CD8-positive, alpha-beta memory T cell (primary cell): ENCODE measurements at regions not wholly inside any gene's neighbourhood (a gene's known extent, or its start where the extent isn't known, plus 50 kb on each side); places are given as distances from the start of the nearest gene placed in this dataset.

ENCODE experiments used
- CTCF ChIA-PET: fragments of 350-600 bp; sonication (Branson Sonifier 250); formaldehyde crosslinking; loops from one replicate; lab custom pipeline; 2021; ENCODE audit warnings: antibody characterized with exemption; lab: Charles Lee
- POLR2A ChIA-PET: fragments of 350-600 bp; sonication (Branson Sonifier 250); formaldehyde crosslinking; loops from one replicate; lab custom pipeline; 2021; ENCODE audit warnings: antibody characterized with exemption; lab: Charles Lee
- DNase-seq, 5 donors: peaks; one replicate each; pipeline versions ENCODE4 v3.0.0 to v3.0.0-alpha.2; 2020 to 2022; ENCODE audit warnings: mixed read lengths in 1 of 5
- H3K27ac ChIP-seq: one replicate; pipeline ENCODE4 v1.7.0; 2013; ENCODE audit warnings: low read depth, mild to moderate bottlenecking, low read length, moderate library complexity
- H3K27me3 ChIP-seq: 2 replicates; pipeline ENCODE4 v1.7.0; 2013; ENCODE audit warnings: low read length, mild to moderate bottlenecking; ENCODE audit not compliant: insufficient read depth, poor library complexity, severe bottlenecking
- H3K36me3 ChIP-seq: 2 replicates; pipeline ENCODE4 v1.7.0; 2013; ENCODE audit warnings: mild to moderate bottlenecking, low read length, moderate library complexity; ENCODE audit not compliant: insufficient read depth
- H3K4me1 ChIP-seq: 2 replicates; pipeline ENCODE4 v1.7.0; 2013; ENCODE audit warnings: mild to moderate bottlenecking, low read length, moderate library complexity; ENCODE audit not compliant: insufficient read depth
- H3K4me3 ChIP-seq: 2 replicates; pipeline ENCODE4 v1.7.0; 2013; ENCODE audit warnings: mild to moderate bottlenecking, low read length
- H3K9me3 ChIP-seq: 2 replicates; pipeline ENCODE4 v1.7.0; 2013; ENCODE audit warnings: mild to moderate bottlenecking, low read length
- H3K27ac Mint-ChIP-seq, 8 donors: one replicate each; pipeline ENCODE4 v1.8.0; 2020 to 2021; ENCODE audit warnings: mixed read lengths in 8 of 8, mild to moderate bottlenecking in 6 of 8, inconsistent platforms in 3 of 8, moderate library complexity in 3 of 8
- H3K27me3 Mint-ChIP-seq, 2 donors: one replicate each; pipeline ENCODE4 v1.8.0; 2020 to 2021; ENCODE audit warnings: mixed read lengths in 2 of 2, mild to moderate bottlenecking in 1 of 2, moderate library complexity in 1 of 2
- H3K36me3 Mint-ChIP-seq, 3 donors: one replicate each; pipeline ENCODE4 v1.8.0; 2020 to 2021; ENCODE audit warnings: mixed read lengths in 3 of 3, inconsistent platforms in 1 of 3, mild to moderate bottlenecking in 1 of 3
- H3K4me1 Mint-ChIP-seq, 3 donors: one replicate each; pipeline ENCODE4 v1.8.0; 2020 to 2021; ENCODE audit warnings: mixed read lengths in 3 of 3, inconsistent platforms in 1 of 3, mild to moderate bottlenecking in 1 of 3
- H3K4me3 Mint-ChIP-seq, 7 donors: one replicate each; pipeline ENCODE4 v1.8.0; 2020 to 2021; ENCODE audit warnings: mixed read lengths in 7 of 7, mild to moderate bottlenecking in 6 of 7, moderate library complexity in 4 of 7, inconsistent platforms in 2 of 7
- H3K9me3 Mint-ChIP-seq, 5 donors: one replicate each; pipeline ENCODE4 v1.8.0; 2020 to 2022; ENCODE audit warnings: mixed read lengths in 5 of 5, mild to moderate bottlenecking in 3 of 5, moderate library complexity in 2 of 5, inconsistent platforms in 1 of 5

- Histone ChIP-seq H3K27me3 (no peaks in the 10 kb centered on the region), H3K27ac (no peak overlapping the region), H3K36me3 (no peaks in the 10 kb centered on the region), H3K4me3 (no peak overlapping the region), H3K9me3 (no peaks in the 10 kb centered on the region), H3K4me1 (no peaks in the 10 kb centered on the region)
- Mint-ChIP-seq H3K27me3 (peaks cover 16 to 33% of the 10 kb centered on the region in 2 donors), H3K36me3 (no peaks in the 10 kb centered on the region), H3K27ac (no peak overlapping the region), H3K9me3 (no peaks in the 10 kb centered on the region), H3K4me3 (no peak overlapping the region), H3K4me1 (peaks cover 3 to 4% (median 4%) of the 10 kb centered on the region in 3 donors)
- POLR2A ChIA-PET, result no interaction called here
- DNase-seq, result no peak
- CTCF ChIA-PET, result no interaction called here
Observed at GRCh38 chr16:66225696-66226095, 140.8 kb upstream of the CDH5 start.

- H3K9me3 ChIP-seq, result no peaks in the 10 kb centered on the region
- CTCF ChIA-PET, result no interaction called here
- no peak overlapping the region for H3K4me3 ChIP-seq
- DNase-seq, result no peak
- POLR2A ChIA-PET, result no interaction called here
- no peak overlapping the region for H3K27ac Mint-ChIP-seq
- H3K27me3 Mint-ChIP-seq, result peaks cover 16 to 32% of the 10 kb centered on the region in 2 donors
- no peaks in the 10 kb centered on the region for H3K36me3 ChIP-seq
- peaks cover 3 to 4% (median 4%) of the 10 kb centered on the region in 3 donors for H3K4me1 Mint-ChIP-seq
- H3K27me3 ChIP-seq, result no peaks in the 10 kb centered on the region
- H3K4me3 Mint-ChIP-seq, result no peak overlapping the region
- H3K4me1 ChIP-seq, result no peaks in the 10 kb centered on the region
- no peaks in the 10 kb centered on the region for H3K9me3 Mint-ChIP-seq
- no peaks in the 10 kb centered on the region for H3K36me3 Mint-ChIP-seq
- no peak overlapping the region for H3K27ac ChIP-seq
Observed at GRCh38 chr16:66224626-66225025, 141.9 kb upstream of the CDH5 start.

GRCh38 chr16:66224186-66224585 is 142.3 kb upstream of the CDH5 start:
- ChIA-PET CTCF (no interaction called here), POLR2A (no interaction called here)
- H3K27me3 Mint-ChIP-seq, result peaks cover 16 to 34% of the 10 kb centered on the region in 2 donors
- Histone ChIP-seq H3K27me3 (no peaks in the 10 kb centered on the region), H3K36me3 (no peaks in the 10 kb centered on the region), H3K4me1 (no peaks in the 10 kb centered on the region), H3K27ac (no peak overlapping the region), H3K4me3 (no peak overlapping the region), H3K9me3 (no peaks in the 10 kb centered on the region)
- no peak overlapping the region for H3K27ac Mint-ChIP-seq
- H3K9me3 Mint-ChIP-seq, result no peaks in the 10 kb centered on the region
- peaks cover 2 to 3% (median 3%) of the 10 kb centered on the region in 3 donors for H3K4me1 Mint-ChIP-seq
- no peak for DNase-seq
- no peaks in the 10 kb centered on the region for H3K36me3 Mint-ChIP-seq
- H3K4me3 Mint-ChIP-seq, result no peak overlapping the region

GRCh38 chr16:66223176-66223780 is 143.2 kb upstream of the CDH5 start:
- Mint-ChIP-seq H3K27ac (no peak overlapping the region), H3K4me1 (no peaks in the 10 kb centered on the region), H3K4me3 (no peak overlapping the region), H3K9me3 (no peaks in the 10 kb centered on the region), H3K36me3 (no peaks in the 10 kb centered on the region), H3K27me3 (peaks cover 16 to 34% of the 10 kb centered on the region in 2 donors)
- Histone ChIP-seq H3K4me3 (no peak overlapping the region), H3K27ac (no peak overlapping the region), H3K27me3 (no peaks in the 10 kb centered on the region), H3K4me1 (no peaks in the 10 kb centered on the region), H3K36me3 (no peaks in the 10 kb centered on the region), H3K9me3 (no peaks in the 10 kb centered on the region)
- no peak for DNase-seq
- ChIA-PET POLR2A (no interaction called here), CTCF (no interaction called here)

- Mint-ChIP-seq H3K4me3 (no peak overlapping the region), H3K9me3 (no peaks in the 10 kb centered on the region), H3K27ac (peak overlapping the region in 1 of 8 donors; percentile 76)
Observed at GRCh38 chr16:66222756-66223155, 143.7 kb upstream of the CDH5 start.

GRCh38 chr16:66220702-66221101 is 145.8 kb upstream of the CDH5 start:
- no peaks in the 10 kb centered on the region for H3K9me3 Mint-ChIP-seq
- peaks cover 13 to 39% of the 10 kb centered on the region in 2 donors for H3K27me3 Mint-ChIP-seq
- CTCF ChIA-PET, result no interaction called here
- Histone ChIP-seq H3K9me3 (no peaks in the 10 kb centered on the region), H3K4me3 (no peak overlapping the region), H3K36me3 (no peaks in the 10 kb centered on the region), H3K27ac (no peak overlapping the region), H3K27me3 (no peaks in the 10 kb centered on the region), H3K4me1 (no peaks in the 10 kb centered on the region)
- no peak overlapping the region for H3K4me3 Mint-ChIP-seq
- no peaks in the 10 kb centered on the region for H3K36me3 Mint-ChIP-seq
- peak overlapping the region in 2 of 8 donors; percentile 8 to 40 for H3K27ac Mint-ChIP-seq
- no peak for DNase-seq
- POLR2A ChIA-PET, result no interaction called here
- no peaks in the 10 kb centered on the region for H3K4me1 Mint-ChIP-seq

More at GRCh38 chr16:66222756-66223155, 143.7 kb upstream of the CDH5 start:
- no peaks in the 10 kb centered on the region for H3K36me3 Mint-ChIP-seq
- no peaks in the 10 kb centered on the region for H3K4me1 ChIP-seq
- no peak overlapping the region for H3K27ac ChIP-seq
- no peaks in the 10 kb centered on the region for H3K27me3 ChIP-seq
- H3K9me3 ChIP-seq, result no peaks in the 10 kb centered on the region
- no peak for DNase-seq
- peaks cover 17 to 36% of the 10 kb centered on the region in 2 donors for H3K27me3 Mint-ChIP-seq
- POLR2A ChIA-PET, result no interaction called here
- H3K36me3 ChIP-seq, result no peaks in the 10 kb centered on the region
- H3K4me1 Mint-ChIP-seq, result no peaks in the 10 kb centered on the region
- H3K4me3 ChIP-seq, result no peak overlapping the region
- CTCF ChIA-PET, result no interaction called here

- H3K4me1 Mint-ChIP-seq, result no peaks in the 10 kb centered on the region
- H3K27ac Mint-ChIP-seq, result no peak overlapping the region
- no peaks in the 10 kb centered on the region for H3K4me1 ChIP-seq
- no peaks in the 10 kb centered on the region for H3K36me3 ChIP-seq
- H3K9me3 ChIP-seq, result no peaks in the 10 kb centered on the region
- CTCF ChIA-PET, result no interaction called here
- POLR2A ChIA-PET, result no interaction called here
- H3K4me3 Mint-ChIP-seq, result no peak overlapping the region
- H3K4me3 ChIP-seq, result no peak overlapping the region
- no peaks in the 10 kb centered on the region for H3K9me3 Mint-ChIP-seq
- no peak for DNase-seq
- H3K36me3 Mint-ChIP-seq, result no peaks in the 10 kb centered on the region
- peaks cover 12 to 39% of the 10 kb centered on the region in 2 donors for H3K27me3 Mint-ChIP-seq
- no peak overlapping the region for H3K27ac ChIP-seq
- H3K27me3 ChIP-seq, result no peaks in the 10 kb centered on the region
Observed at GRCh38 chr16:66219491-66219890, 147.0 kb upstream of the CDH5 start.

GRCh38 chr16:66212428-66212827 is 154.1 kb upstream of the CDH5 start:
- Histone ChIP-seq H3K4me1 (no peaks in the 10 kb centered on the region), H3K4me3 (no peak overlapping the region), H3K27ac (no peak overlapping the region), H3K27me3 (no peaks in the 10 kb centered on the region), H3K36me3 (no peaks in the 10 kb centered on the region), H3K9me3 (no peaks in the 10 kb centered on the region)
- H3K4me3 Mint-ChIP-seq, result no peak overlapping the region
- H3K27me3 Mint-ChIP-seq, result peaks cover 15 to 37% of the 10 kb centered on the region in 2 donors
- no peak overlapping the region for H3K27ac Mint-ChIP-seq
- no peak for DNase-seq
- no peaks in the 10 kb centered on the region for H3K9me3 Mint-ChIP-seq
- CTCF ChIA-PET, result no interaction called here
- POLR2A ChIA-PET, result no interaction called here
- H3K36me3 Mint-ChIP-seq, result no peaks in the 10 kb centered on the region
- H3K4me1 Mint-ChIP-seq, result no peaks in the 10 kb centered on the region
